SK-N-SH treated with all-trans-retinoic acid at 6 μM for 48 hours (cell line): ENCODE measurements at regions not wholly inside any gene's neighbourhood (a gene's known extent, or its start where the extent isn't known, plus 50 kb on each side); places are given as distances from the start of the nearest gene placed in this dataset.

Experiments
- CSDC2 ChIP-seq: fragments of 250-450 bp; sonication (Bioruptor Pico); IDR thresholded peaks from 2 replicates; pipeline ENCODE4 v1.5.0; 2020; ENCODE audit warnings: mild to moderate bottlenecking, moderate library complexity
- GLIS3 ChIP-seq: fragments of 250-450 bp; sonication (Bioruptor Pico); IDR thresholded peaks from 2 replicates; pipeline ENCODE4 v1.5.0; 2020; ENCODE audit warnings: mild to moderate bottlenecking, moderate library complexity
- PATZ1 ChIP-seq: fragments of 250-450 bp; sonication (Bioruptor Pico); IDR thresholded peaks from 2 replicates; pipeline ENCODE4 v1.8.0; 2020; ENCODE audit warnings: mild to moderate bottlenecking, moderate library complexity, borderline replicate concordance
- SNAI2 ChIP-seq: fragments of 250-450 bp; sonication (Bioruptor Pico); IDR thresholded peaks from 2 replicates; pipeline ENCODE4 v1.5.0; 2020; ENCODE audit warnings: mild to moderate bottlenecking, moderate library complexity
- ZFP30 ChIP-seq: fragments of 450-650 bp; formaldehyde crosslinking; IDR thresholded peaks from 2 replicates; pipeline ENCODE4 v1.5.0; 2022; ENCODE audit warnings: mild to moderate bottlenecking, moderate library complexity
- ZNF565 ChIP-seq: fragments of 450-650 bp; formaldehyde crosslinking; conservative IDR thresholded peaks from 2 replicates; pipeline ENCODE4 v1.5.0; 2020; ENCODE audit warnings: low read depth, mild to moderate bottlenecking, moderate library complexity
- TF ChIP-seq, protein P1 (sequence below): fragments of 250-450 bp; sonication (Bioruptor Pico); IDR thresholded peaks from 2 replicates; pipeline ENCODE4 v1.8.0; 2021; ENCODE audit warnings: low read depth, mild to moderate bottlenecking, moderate library complexity, borderline replicate concordance
- TF ChIP-seq, protein P2 (sequence below): fragments of 250-450 bp; sonication (Bioruptor Pico); IDR thresholded peaks from 2 replicates; pipeline ENCODE4 v1.5.1; 2020; ENCODE audit warnings: low read depth, mild to moderate bottlenecking, moderate library complexity

- TF ChIP-seq PATZ1 (no peak), ZNF565 (CRISPR knock-in tag) (no peak), CSDC2 (CRISPR knock-in tag) (no peak), SNAI2 (CRISPR knock-in tag) (no peak), ZFP30 (no peak), GLIS3 (CRISPR knock-in tag) (no peak)
- TF ChIP-seq, protein P1, sequence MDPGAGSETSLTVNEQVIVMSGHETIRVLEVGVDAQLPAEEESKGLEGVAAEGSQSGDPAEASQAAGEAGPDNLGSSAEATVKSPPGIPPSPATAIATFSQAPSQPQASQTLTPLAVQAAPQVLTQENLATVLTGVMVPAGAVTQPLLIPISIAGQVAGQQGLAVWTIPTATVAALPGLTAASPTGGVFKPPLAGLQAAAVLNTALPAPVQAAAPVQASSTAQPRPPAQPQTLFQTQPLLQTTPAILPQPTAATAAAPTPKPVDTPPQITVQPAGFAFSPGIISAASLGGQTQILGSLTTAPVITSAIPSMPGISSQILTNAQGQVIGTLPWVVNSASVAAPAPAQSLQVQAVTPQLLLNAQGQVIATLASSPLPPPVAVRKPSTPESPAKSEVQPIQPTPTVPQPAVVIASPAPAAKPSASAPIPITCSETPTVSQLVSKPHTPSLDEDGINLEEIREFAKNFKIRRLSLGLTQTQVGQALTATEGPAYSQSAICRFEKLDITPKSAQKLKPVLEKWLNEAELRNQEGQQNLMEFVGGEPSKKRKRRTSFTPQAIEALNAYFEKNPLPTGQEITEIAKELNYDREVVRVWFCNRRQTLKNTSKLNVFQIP (CRISPR knock-in tag): no peak
- TF ChIP-seq, protein P2, sequence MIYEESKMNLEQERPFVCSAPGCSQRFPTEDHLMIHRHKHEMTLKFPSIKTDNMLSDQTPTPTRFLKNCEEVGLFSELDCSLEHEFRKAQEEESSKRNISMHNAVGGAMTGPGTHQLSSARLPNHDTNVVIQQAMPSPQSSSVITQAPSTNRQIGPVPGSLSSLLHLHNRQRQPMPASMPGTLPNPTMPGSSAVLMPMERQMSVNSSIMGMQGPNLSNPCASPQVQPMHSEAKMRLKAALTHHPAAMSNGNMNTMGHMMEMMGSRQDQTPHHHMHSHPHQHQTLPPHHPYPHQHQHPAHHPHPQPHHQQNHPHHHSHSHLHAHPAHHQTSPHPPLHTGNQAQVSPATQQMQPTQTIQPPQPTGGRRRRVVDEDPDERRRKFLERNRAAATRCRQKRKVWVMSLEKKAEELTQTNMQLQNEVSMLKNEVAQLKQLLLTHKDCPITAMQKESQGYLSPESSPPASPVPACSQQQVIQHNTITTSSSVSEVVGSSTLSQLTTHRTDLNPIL (CRISPR knock-in tag): no peak
These were observed 1002.4 kb downstream of the SLITRK1 start for GRCh38 chr13:82879921-82880320.
